Activated B cell treated with CpG ODN at 0.5 μM for 24 hours (primary cell): ENCODE measurements at regions not wholly inside any gene's neighbourhood (a gene's known extent, or its start where the extent isn't known, plus 50 kb on each side); places are given as distances from the start of the nearest gene placed in this dataset.

Experiments used
- ATAC-seq: fragments of 200-7000 bp; cut with Tn5 transposase; one replicate; pipeline ENCODE4 v1.10.0; 2021; ENCODE audit warnings: low read depth, mild to moderate bottlenecking, moderate library complexity
- CTCF ChIA-PET: fragments of 350-600 bp; sonication (Branson Sonifier 250); formaldehyde crosslinking; loops from one replicate; lab custom pipeline; 2021; ENCODE audit warnings: antibody characterized with exemption; lab: Charles Lee
- POLR2A ChIA-PET: fragments of 350-600 bp; sonication (Branson Sonifier 250); formaldehyde crosslinking; loops from one replicate; lab custom pipeline; 2021; ENCODE audit warnings: antibody characterized with exemption; lab: Charles Lee
- DNase-seq: peaks from one replicate; pipeline ENCODE4 v3.0.0; 2022
- H3K27ac Mint-ChIP-seq: one replicate; pipeline ENCODE4 v1.8.0; 2020; ENCODE audit warnings: mixed read lengths
- H3K27me3 Mint-ChIP-seq: one replicate; pipeline ENCODE4 v1.8.0; 2021; ENCODE audit warnings: mixed read lengths
- H3K36me3 Mint-ChIP-seq: one replicate; pipeline ENCODE4 v1.8.0; 2021; ENCODE audit warnings: low read depth, mixed read lengths
- H3K4me1 Mint-ChIP-seq: one replicate; pipeline ENCODE4 v1.8.0; 2021; ENCODE audit warnings: mixed read lengths
- H3K4me3 Mint-ChIP-seq: one replicate; pipeline ENCODE4 v1.8.0; 2020; ENCODE audit warnings: mild to moderate bottlenecking, mixed read lengths
- H3K9me3 Mint-ChIP-seq: one replicate; pipeline ENCODE4 v1.8.0; 2020; ENCODE audit warnings: mixed read lengths
- intact Hi-C: fragments of 100-400 bp; cut with micrococcal nuclease; formaldehyde crosslinking; loops from one replicate; pipeline ENCODE4 v1.15.1; 2024
- TF ChIP-seq, protein P1 (sequence below): fragments of 200-600 bp; IDR thresholded peaks from one replicate; pipeline ENCODE4 v1.8.0; 2022; ENCODE audit warnings: antibody characterized with exemption, mild to moderate bottlenecking

GRCh38 chr1:4121834-4122512, 221.9 kb upstream of the C1orf174 start:
- Mint-ChIP-seq H3K4me1 (no peaks in the 10 kb centered on the region), H3K36me3 (no peaks in the 10 kb centered on the region), H3K4me3 (no peak overlapping the region), H3K9me3 (no peaks in the 10 kb centered on the region), H3K27ac (no peak overlapping the region), H3K27me3 (peaks cover 2% of the 10 kb centered on the region)
- ATAC-seq (no peak), DNase-seq (no peak)
- TF ChIP-seq, protein P1, sequence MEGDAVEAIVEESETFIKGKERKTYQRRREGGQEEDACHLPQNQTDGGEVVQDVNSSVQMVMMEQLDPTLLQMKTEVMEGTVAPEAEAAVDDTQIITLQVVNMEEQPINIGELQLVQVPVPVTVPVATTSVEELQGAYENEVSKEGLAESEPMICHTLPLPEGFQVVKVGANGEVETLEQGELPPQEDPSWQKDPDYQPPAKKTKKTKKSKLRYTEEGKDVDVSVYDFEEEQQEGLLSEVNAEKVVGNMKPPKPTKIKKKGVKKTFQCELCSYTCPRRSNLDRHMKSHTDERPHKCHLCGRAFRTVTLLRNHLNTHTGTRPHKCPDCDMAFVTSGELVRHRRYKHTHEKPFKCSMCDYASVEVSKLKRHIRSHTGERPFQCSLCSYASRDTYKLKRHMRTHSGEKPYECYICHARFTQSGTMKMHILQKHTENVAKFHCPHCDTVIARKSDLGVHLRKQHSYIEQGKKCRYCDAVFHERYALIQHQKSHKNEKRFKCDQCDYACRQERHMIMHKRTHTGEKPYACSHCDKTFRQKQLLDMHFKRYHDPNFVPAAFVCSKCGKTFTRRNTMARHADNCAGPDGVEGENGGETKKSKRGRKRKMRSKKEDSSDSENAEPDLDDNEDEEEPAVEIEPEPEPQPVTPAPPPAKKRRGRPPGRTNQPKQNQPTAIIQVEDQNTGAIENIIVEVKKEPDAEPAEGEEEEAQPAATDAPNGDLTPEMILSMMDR: no peak
- ChIA-PET POLR2A (no interaction called here), CTCF (no interaction called here)
- intact Hi-C loops: no loop called here

- intact Hi-C loops: no loop called here
- ATAC-seq: no peak
- TF ChIP-seq, protein P1: no peak
- Mint-ChIP-seq H3K9me3 (no peaks in the 10 kb centered on the region), H3K4me3 (no peak overlapping the region), H3K4me1 (no peaks in the 10 kb centered on the region), H3K36me3 (no peaks in the 10 kb centered on the region), H3K27ac (no peak overlapping the region), H3K27me3 (peaks cover 2% of the 10 kb centered on the region)
- CTCF ChIA-PET: no interaction called here
- POLR2A ChIA-PET: no interaction called here
- DNase-seq: no peak
Observed at GRCh38 chr1:4122513-4123160, 222.6 kb upstream of the C1orf174 start.

DNA sequence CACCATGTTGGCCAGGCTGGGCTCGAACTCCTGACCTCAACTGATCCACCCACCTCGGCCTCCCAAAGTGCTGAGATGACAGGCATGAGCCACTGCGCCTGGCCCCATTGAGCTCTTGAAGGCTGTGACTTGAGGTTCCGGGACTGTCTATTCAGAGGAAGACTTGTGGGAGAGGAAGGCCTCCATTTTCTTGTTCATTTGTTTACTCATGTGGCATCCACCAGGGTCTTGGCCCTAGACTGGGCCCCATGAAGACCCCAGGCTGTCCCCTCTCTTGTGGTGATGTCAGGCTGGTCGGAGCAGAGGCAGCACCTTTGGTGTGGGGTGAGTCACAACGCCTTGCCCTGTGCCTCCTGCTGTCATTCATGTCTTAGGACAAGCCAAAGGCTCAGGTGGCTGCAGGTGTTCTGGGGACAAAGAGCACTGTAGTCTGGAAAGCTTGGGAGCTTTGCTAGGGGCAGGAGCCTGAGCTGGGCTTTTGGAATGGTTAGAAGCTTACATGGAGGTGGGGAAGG, 224.6 kb upstream of the C1orf174 start:
- Mint-ChIP-seq H3K9me3 (no peaks in the 10 kb centered on the region), H3K4me3 (no peak overlapping the region), H3K27ac (no peak overlapping the region), H3K4me1 (no peaks in the 10 kb centered on the region), H3K36me3 (no peaks in the 10 kb centered on the region), H3K27me3 (no peaks in the 10 kb centered on the region)
- ATAC-seq (no peak), DNase-seq (no peak)
- intact Hi-C loops: no loop called here
- ChIA-PET POLR2A (no interaction called here), CTCF (no interaction called here)
- TF ChIP-seq, protein P1: no peak

GRCh38 chr1:4126251-4126650, 226.2 kb upstream of the C1orf174 start:
- DNase-seq (no peak), ATAC-seq (no peak)
- Mint-ChIP-seq H3K36me3 (no peaks in the 10 kb centered on the region), H3K4me3 (no peak overlapping the region), H3K27me3 (no peaks in the 10 kb centered on the region), H3K4me1 (no peaks in the 10 kb centered on the region), H3K9me3 (no peaks in the 10 kb centered on the region), H3K27ac (no peak overlapping the region)
- TF ChIP-seq, protein P1: no peak
- POLR2A ChIA-PET: no interaction called here
- intact Hi-C loops: no loop called here
- CTCF ChIA-PET: no interaction called here

DNA sequence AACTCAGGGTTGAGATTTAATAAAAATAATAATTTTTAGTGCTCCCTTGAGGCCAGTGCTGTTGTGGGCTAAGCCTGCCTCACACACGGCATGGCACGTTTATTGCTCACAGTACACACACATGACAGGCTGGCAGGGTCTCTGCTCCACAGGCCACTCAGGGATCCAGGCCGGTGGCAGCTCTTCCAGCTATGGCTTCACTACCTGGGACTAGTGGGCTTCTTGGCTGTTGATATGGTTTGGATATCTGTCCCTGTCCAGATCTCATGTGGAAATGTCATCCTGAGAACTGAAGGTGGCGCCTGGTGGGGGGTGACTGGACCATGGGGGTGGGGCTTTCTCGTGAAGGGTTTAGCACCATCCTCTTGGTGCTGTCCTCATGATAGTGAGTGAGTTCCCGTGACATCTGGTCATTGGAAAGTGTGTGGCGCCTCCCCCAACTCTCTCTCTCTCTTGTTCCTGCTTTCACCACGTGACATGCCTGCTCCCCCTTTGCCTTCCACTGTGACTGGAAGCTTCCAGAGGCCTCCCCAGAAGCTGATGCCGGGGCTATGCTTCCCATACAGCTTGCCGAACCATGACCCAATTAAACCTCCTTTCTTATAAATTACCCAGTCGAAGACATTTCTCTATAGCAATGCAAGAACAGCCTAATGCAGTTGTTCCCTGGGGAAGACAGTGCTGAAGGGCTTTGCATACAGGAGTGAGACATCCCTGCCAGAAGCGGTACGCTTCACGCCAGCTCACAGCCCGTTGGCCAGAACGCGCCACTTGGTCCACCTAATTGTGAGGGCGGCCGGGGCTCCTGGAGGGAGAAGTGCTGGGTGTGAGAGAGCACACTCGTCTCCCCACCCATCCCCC, 226.9 kb upstream of the C1orf174 start:
- H3K4me3 Mint-ChIP-seq: no peak overlapping the region
- DNase-seq: no peak
- POLR2A ChIA-PET: no interaction called here
- intact Hi-C loops: no loop called here
- TF ChIP-seq, protein P1: no peak
- no peak overlapping the region for H3K27ac Mint-ChIP-seq
- H3K36me3 Mint-ChIP-seq: no peaks in the 10 kb centered on the region
- no peaks in the 10 kb centered on the region for H3K4me1 Mint-ChIP-seq
- CTCF ChIA-PET: no interaction called here
- H3K9me3 Mint-ChIP-seq: no peaks in the 10 kb centered on the region
- no peak for ATAC-seq
- peaks cover 2% of the 10 kb centered on the region for H3K27me3 Mint-ChIP-seq
